ENCODE measurements at regions not wholly inside any gene's neighbourhood (a gene's known extent, or its start where the extent isn't known, plus 50 kb on each side); places are given as distances from the start of the nearest gene placed in this dataset.

DNA sequence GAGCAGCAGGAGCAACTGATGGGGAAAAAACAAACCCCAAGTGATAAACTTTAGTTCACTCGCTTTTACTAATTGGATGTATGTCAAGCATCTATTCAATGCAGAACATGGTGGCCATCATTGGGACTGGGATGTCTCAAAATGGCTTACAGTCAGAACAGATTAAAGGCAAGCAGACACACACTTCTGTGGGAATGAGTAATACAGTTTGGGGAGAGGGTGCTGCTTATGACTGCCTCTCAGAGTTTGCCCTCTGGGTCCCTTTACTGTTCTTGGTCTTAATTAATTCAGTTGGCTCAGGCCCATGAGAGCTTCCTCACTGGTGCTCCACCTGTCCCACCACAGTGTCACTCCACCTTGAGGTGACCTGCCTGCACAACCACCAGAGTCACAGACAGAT is 119.5 kb downstream of the TBX19 start:
- no peaks in the 10 kb centered on the region for H3K27me3 ChIP-seq (ENCODE audit: control insufficient read depth, insufficient read depth, low read length)
- no peaks in the 10 kb centered on the region for H3K9me3 ChIP-seq (ENCODE audit: control insufficient read depth, insufficient read depth, low read length)
- no peak overlapping the region for H3K4me3 ChIP-seq (ENCODE audit: low read length)
- H3K9me3 Mint-ChIP-seq = no peaks in the 10 kb centered on the region
- no peaks in the 10 kb centered on the region for H3K36me3 Mint-ChIP-seq
- intact Hi-C loops (cut with micrococcal nuclease) = no loop called here
- ATAC-seq = no peak
- no peak for TF ChIP-seq CTCF (IDR thresholded peaks at IDR 0.05)
- peaks cover 6 to 10% of the 10 kb centered on the region in 2 donors for H3K4me1 Mint-ChIP-seq
- WGBS (ENCODE audit: insufficient coverage) = 100% methylated on average over 1 of the region's 1 CpG
- no peak overlapping the region for H3K4me3 Mint-ChIP-seq
- H3K27ac ChIP-seq (ENCODE audit: low read length) = no peak overlapping the region
- DNase-seq = no peak
- H3K27ac Mint-ChIP-seq = no peak overlapping the region
- no peaks in the 10 kb centered on the region for H3K4me1 ChIP-seq (ENCODE audit: control insufficient read depth, insufficient read depth, low read length)
- no peaks in the 10 kb centered on the region for H3K36me3 ChIP-seq (ENCODE audit: control insufficient read depth, insufficient read depth, low read length)
- H3K27me3 Mint-ChIP-seq (ENCODE audit: low read depth in 2 of 2) = peaks cover 10 to 18% of the 10 kb centered on the region in 2 donors

GRCh38 chr1:168397806-168398205 is 117.1 kb downstream of the TBX19 start:
- WGBS (ENCODE audit: insufficient coverage) = 94% methylated on average over 3 of the region's 4 CpGs

DNA sequence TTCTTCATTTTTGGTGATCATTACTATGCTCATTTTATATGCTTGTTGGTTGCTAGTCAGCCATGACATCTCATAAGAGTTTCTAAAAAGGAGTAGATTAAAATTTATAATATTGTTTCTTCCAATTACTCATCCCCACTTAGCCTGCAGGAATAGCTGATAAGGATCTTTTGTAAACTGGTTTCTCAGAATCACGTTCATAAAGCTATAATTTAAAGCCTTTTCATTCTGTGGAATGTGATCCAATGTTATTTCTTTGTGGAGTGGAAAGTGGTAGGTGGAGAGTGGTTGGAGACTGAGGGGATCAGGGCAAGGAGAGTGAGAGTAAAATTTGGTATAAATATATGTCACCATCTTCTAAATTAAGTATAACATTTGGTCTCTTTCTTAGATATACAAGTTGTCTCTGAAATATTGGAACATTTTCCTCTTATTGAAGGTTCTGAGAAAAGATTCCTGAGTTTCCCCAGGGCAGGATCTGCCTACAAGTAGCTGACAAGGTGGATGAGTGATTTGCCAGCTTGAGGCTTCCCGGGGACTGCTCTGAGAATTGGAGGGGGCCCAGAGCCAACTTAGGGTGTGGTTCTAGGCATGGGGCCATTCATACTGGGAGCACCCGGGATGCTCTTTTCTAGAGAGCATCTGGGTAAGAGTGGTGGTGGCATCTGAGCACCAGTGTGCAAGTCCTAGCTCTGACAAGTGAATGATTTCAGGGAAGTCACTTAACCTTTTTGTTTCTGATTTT is 116.4 kb downstream of the TBX19 start:
- Mint-ChIP-seq H3K4me1 (peaks cover 29 to 32% of the 10 kb centered on the region in 2 donors), H3K36me3 (no peaks in the 10 kb centered on the region), H3K9me3 (no peaks in the 10 kb centered on the region), H3K27ac (no peak overlapping the region), H3K27me3 (ENCODE audit: low read depth in 2 of 2) (peaks cover 14 to 18% of the 10 kb centered on the region in 2 donors), H3K4me3 (no peak overlapping the region)
- peaks cover 17% of the 10 kb centered on the region for H3K4me1 ChIP-seq (ENCODE audit: control insufficient read depth, insufficient read depth, low read length)
- TF ChIP-seq CTCF (IDR thresholded peaks at IDR 0.05) = no peak
- intact Hi-C loops (cut with micrococcal nuclease) = no loop called here
- no peak overlapping the region for H3K4me3 ChIP-seq (ENCODE audit: low read length)
- no peaks in the 10 kb centered on the region for H3K9me3 ChIP-seq (ENCODE audit: control insufficient read depth, insufficient read depth, low read length)
- 89% methylated on average over 3 of the region's 3 CpGs for WGBS (ENCODE audit: insufficient coverage)
- ATAC-seq (no peak), DNase-seq (no peak)
- no peak overlapping the region for H3K27ac ChIP-seq (ENCODE audit: low read length)
- H3K36me3 ChIP-seq (ENCODE audit: control insufficient read depth, insufficient read depth, low read length) = no peaks in the 10 kb centered on the region
- no peaks in the 10 kb centered on the region for H3K27me3 ChIP-seq (ENCODE audit: control insufficient read depth, insufficient read depth, low read length)

More at GRCh38 chr1:168397806-168398205, 117.1 kb downstream of the TBX19 start:
- TF ChIP-seq CTCF (IDR thresholded peaks at IDR 0.05) = no peak
- H3K4me1 Mint-ChIP-seq = peaks cover 22 to 26% of the 10 kb centered on the region in 2 donors
- H3K9me3 Mint-ChIP-seq = no peaks in the 10 kb centered on the region
- Histone ChIP-seq H3K36me3 (ENCODE audit: control insufficient read depth, insufficient read depth, low read length) (no peaks in the 10 kb centered on the region), H3K9me3 (ENCODE audit: control insufficient read depth, insufficient read depth, low read length) (no peaks in the 10 kb centered on the region), H3K4me3 (ENCODE audit: low read length) (no peak overlapping the region), H3K27ac (ENCODE audit: low read length) (no peak overlapping the region), H3K27me3 (ENCODE audit: control insufficient read depth, insufficient read depth, low read length) (no peaks in the 10 kb centered on the region), H3K4me1 (ENCODE audit: control insufficient read depth, insufficient read depth, low read length) (peaks cover 10% of the 10 kb centered on the region)
- intact Hi-C loops (cut with micrococcal nuclease) = no loop called here
- ATAC-seq (no peak), DNase-seq (no peak)
- no peaks in the 10 kb centered on the region for H3K36me3 Mint-ChIP-seq
- H3K27me3 Mint-ChIP-seq (ENCODE audit: low read depth in 2 of 2) = peaks cover 14 to 18% of the 10 kb centered on the region in 2 donors
- H3K27ac Mint-ChIP-seq = no peak overlapping the region
- H3K4me3 Mint-ChIP-seq = no peak overlapping the region

DNA sequence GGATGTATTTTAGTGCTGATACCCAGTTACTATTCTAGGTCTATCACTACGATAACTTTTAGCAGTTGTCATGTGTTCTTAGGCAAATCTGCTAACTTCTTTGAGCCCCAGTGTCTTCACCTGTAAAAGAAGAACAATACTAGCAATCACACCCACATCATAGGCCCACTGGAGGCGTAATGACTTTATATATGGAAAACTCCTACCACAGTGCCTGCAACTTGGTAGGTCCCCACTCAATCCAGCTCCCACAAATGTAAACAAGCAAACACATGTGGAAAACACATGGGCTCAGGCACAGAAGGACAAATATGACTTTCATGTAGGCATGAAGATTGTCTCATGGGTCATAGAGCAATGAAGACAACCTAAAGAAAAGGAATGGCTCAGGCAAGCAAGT is 115.8 kb downstream of the TBX19 start:
- no peak for ATAC-seq
- TF ChIP-seq CTCF (IDR thresholded peaks at IDR 0.05) = no peak
- intact Hi-C loops (cut with micrococcal nuclease) = no loop called here
- DNase-seq = no peak
- H3K4me1 ChIP-seq (ENCODE audit: control insufficient read depth, insufficient read depth, low read length) = peaks cover 22% of the 10 kb centered on the region
- Mint-ChIP-seq H3K9me3 (no peaks in the 10 kb centered on the region), H3K4me1 (peaks cover 35 to 39% of the 10 kb centered on the region in 2 donors), H3K4me3 (no peak overlapping the region), H3K27me3 (ENCODE audit: low read depth in 2 of 2) (peaks cover 14 to 18% of the 10 kb centered on the region in 2 donors), H3K27ac (no peak overlapping the region), H3K36me3 (no peaks in the 10 kb centered on the region)
- 100% methylated on average over 2 of the region's 2 CpGs for WGBS (ENCODE audit: insufficient coverage)
- H3K27me3 ChIP-seq (ENCODE audit: control insufficient read depth, insufficient read depth, low read length) = no peaks in the 10 kb centered on the region
- no peak overlapping the region for H3K27ac ChIP-seq (ENCODE audit: low read length)
- no peaks in the 10 kb centered on the region for H3K36me3 ChIP-seq (ENCODE audit: control insufficient read depth, insufficient read depth, low read length)
- no peaks in the 10 kb centered on the region for H3K9me3 ChIP-seq (ENCODE audit: control insufficient read depth, insufficient read depth, low read length)
- H3K4me3 ChIP-seq (ENCODE audit: low read length) = no peak overlapping the region

All from natural killer cell (primary cell).